ENCODE measurements at regions not wholly inside any gene's neighbourhood (a gene's known extent, or its start where the extent isn't known, plus 50 kb on each side); places are given as distances from the start of the nearest gene placed in this dataset.

- DNase-seq (ENCODE audit: insufficient read length) = no peak
- TF ChIP-seq POLR2AphosphoS5 (IDR thresholded peaks at IDR 0.05; ENCODE audit: low read depth, low read length) (no peak), POLR2A (IDR thresholded peaks at IDR 0.05; ENCODE audit: low read depth, low read length) (no peak), TAF1 (IDR thresholded peaks at IDR 0.05; ENCODE audit: borderline replicate concordance, low read depth, low read length) (no peak)
- FAIRE-seq = no peak
Measured at GRCh38 chr14:38122241-38122640, 85.5 kb upstream of the SSTR1 start.

GRCh38 chr14:38124506-38124905 lies 83.2 kb upstream of the SSTR1 start:
- DNase-seq (ENCODE audit: insufficient read length) (no peak), FAIRE-seq (no peak)
- no peak for TF ChIP-seq TAF1 (IDR thresholded peaks at IDR 0.05; ENCODE audit: borderline replicate concordance, low read depth, low read length)
- TF ChIP-seq POLR2A (IDR thresholded peaks at IDR 0.05; ENCODE audit: low read depth, low read length) = no peak
- no peak for TF ChIP-seq POLR2AphosphoS5 (IDR thresholded peaks at IDR 0.05; ENCODE audit: low read depth, low read length)

- no peak for DNase-seq (ENCODE audit: insufficient read length)
- TF ChIP-seq POLR2AphosphoS5 (IDR thresholded peaks at IDR 0.05; ENCODE audit: low read depth, low read length) = no peak
- no peak for TF ChIP-seq POLR2A (IDR thresholded peaks at IDR 0.05; ENCODE audit: low read depth, low read length)
- no peak for TF ChIP-seq TAF1 (IDR thresholded peaks at IDR 0.05; ENCODE audit: borderline replicate concordance, low read depth, low read length)
- no peak for FAIRE-seq
Measured at GRCh38 chr14:38125481-38126037, 82.1 kb upstream of the SSTR1 start.

- FAIRE-seq = no peak
Measured at GRCh38 chr14:38127356-38127755, 80.3 kb upstream of the SSTR1 start.

DNA sequence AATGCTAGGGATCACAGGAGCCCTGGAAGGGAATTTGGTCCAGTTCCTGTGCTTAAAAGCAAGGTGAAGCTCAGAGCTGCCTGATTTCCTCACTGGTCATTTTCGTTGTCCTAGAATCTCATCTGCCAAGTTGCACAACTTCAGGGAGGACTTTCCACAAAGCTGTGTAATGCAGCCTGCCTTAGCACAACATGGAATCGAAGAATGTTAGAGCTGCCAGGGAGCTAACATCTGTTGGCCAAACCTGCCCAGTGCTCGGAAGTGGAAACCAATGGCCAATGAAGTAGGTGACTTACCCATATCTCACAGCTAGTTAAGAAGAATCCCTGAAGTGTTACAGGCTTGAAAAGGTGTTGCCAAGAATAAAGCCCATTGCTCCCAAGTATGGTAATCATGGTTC lies 79.9 kb upstream of the SSTR1 start:
- DNase-seq (ENCODE audit: insufficient read length) = no peak
- TF ChIP-seq POLR2AphosphoS5 (IDR thresholded peaks at IDR 0.05; ENCODE audit: low read depth, low read length) (no peak), POLR2A (IDR thresholded peaks at IDR 0.05; ENCODE audit: low read depth, low read length) (no peak), TAF1 (IDR thresholded peaks at IDR 0.05; ENCODE audit: borderline replicate concordance, low read depth, low read length) (no peak)
- no peak for FAIRE-seq

More at GRCh38 chr14:38127356-38127755, 80.3 kb upstream of the SSTR1 start:
- no peak for DNase-seq (ENCODE audit: insufficient read length)
- TF ChIP-seq POLR2AphosphoS5 (IDR thresholded peaks at IDR 0.05; ENCODE audit: low read depth, low read length) (no peak), TAF1 (IDR thresholded peaks at IDR 0.05; ENCODE audit: borderline replicate concordance, low read depth, low read length) (no peak), POLR2A (IDR thresholded peaks at IDR 0.05; ENCODE audit: low read depth, low read length) (no peak)

DNA sequence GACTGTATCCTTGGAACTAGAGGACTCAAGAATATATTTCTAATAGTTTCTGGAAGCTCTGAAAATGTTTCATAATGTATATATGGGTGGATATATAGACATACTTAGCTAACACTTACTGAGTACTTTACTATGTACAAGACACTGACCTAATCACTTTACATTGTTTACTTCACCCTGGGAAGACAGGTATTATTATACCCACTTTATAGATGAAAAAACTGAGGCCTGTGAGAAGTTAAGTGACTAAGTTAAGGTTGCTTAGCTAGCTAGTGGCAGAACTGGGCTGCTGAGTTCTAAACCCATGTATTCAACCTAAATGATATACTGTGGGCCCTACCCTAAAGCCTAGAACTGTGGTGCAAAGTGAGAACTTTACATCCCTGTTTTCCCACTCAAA lies 79.1 kb upstream of the SSTR1 start:
- FAIRE-seq (no peak), DNase-seq (ENCODE audit: insufficient read length) (no peak)
- TF ChIP-seq TAF1 (IDR thresholded peaks at IDR 0.05; ENCODE audit: borderline replicate concordance, low read depth, low read length) (no peak), POLR2AphosphoS5 (IDR thresholded peaks at IDR 0.05; ENCODE audit: low read depth, low read length) (no peak), POLR2A (IDR thresholded peaks at IDR 0.05; ENCODE audit: low read depth, low read length) (no peak)

GRCh38 chr14:38129192-38129591 lies 78.5 kb upstream of the SSTR1 start:
- TF ChIP-seq TAF1 (IDR thresholded peaks at IDR 0.05; ENCODE audit: borderline replicate concordance, low read depth, low read length) (no peak), POLR2A (IDR thresholded peaks at IDR 0.05; ENCODE audit: low read depth, low read length) (no peak), POLR2AphosphoS5 (IDR thresholded peaks at IDR 0.05; ENCODE audit: low read depth, low read length) (no peak)
- no peak for DNase-seq (ENCODE audit: insufficient read length)

GRCh38 chr14:38129705-38130104 lies 78.0 kb upstream of the SSTR1 start:
- TF ChIP-seq TAF1 (IDR thresholded peaks at IDR 0.05; ENCODE audit: borderline replicate concordance, low read depth, low read length) = no peak
- no peak for TF ChIP-seq POLR2AphosphoS5 (IDR thresholded peaks at IDR 0.05; ENCODE audit: low read depth, low read length)
- TF ChIP-seq POLR2A (IDR thresholded peaks at IDR 0.05; ENCODE audit: low read depth, low read length) = no peak
- DNase-seq (ENCODE audit: insufficient read length) (no peak), FAIRE-seq (no peak)

More at GRCh38 chr14:38129192-38129591, 78.5 kb upstream of the SSTR1 start:
- FAIRE-seq = no peak

- no peak for TF ChIP-seq TAF1 (IDR thresholded peaks at IDR 0.05; ENCODE audit: borderline replicate concordance, low read depth, low read length)
- no peak for FAIRE-seq
- DNase-seq (ENCODE audit: insufficient read length) = no peak
Measured at GRCh38 chr14:38134416-38135030, 73.2 kb upstream of the SSTR1 start.

DNA sequence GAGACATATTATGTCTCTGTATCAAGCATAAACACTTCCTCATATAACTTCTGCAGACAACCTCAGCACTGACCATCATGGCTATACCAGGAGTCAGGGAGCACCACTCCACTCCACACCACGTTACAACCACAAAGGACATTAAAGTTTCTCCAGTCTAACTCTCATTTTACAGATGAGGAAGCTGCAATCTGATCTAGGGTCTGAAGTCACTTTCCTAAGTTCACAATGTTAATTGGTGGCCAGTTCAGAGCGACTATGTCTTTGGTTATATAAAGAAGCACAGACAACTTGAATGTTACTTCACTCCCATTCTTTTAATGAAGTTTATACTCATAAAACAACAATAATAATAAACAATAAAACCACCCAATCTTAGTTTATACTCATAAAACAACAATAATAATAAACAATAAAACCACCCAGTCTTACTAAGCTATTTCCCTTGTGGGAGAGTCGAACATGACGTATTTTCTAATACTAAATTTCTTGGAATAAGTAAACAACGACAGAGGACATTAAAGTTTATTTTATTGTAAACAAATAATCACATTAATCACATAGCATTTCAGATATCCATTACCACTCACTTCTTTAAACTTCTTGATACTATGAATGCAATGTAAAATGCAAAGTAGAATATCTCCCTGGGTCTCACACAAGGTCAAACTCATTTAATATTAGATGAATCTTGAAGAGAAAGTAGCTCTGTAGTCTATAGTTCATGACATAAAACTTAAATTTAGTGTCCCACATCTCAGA lies 72.4 kb upstream of the SSTR1 start:
- TF ChIP-seq POLR2A (IDR thresholded peaks at IDR 0.05; ENCODE audit: low read depth, low read length) = no peak
- no peak for TF ChIP-seq TAF1 (IDR thresholded peaks at IDR 0.05; ENCODE audit: borderline replicate concordance, low read depth, low read length)
- TF ChIP-seq POLR2AphosphoS5 (IDR thresholded peaks at IDR 0.05; ENCODE audit: low read depth, low read length) = no peak
- DNase-seq (ENCODE audit: insufficient read length) (no peak), FAIRE-seq (no peak)

DNA sequence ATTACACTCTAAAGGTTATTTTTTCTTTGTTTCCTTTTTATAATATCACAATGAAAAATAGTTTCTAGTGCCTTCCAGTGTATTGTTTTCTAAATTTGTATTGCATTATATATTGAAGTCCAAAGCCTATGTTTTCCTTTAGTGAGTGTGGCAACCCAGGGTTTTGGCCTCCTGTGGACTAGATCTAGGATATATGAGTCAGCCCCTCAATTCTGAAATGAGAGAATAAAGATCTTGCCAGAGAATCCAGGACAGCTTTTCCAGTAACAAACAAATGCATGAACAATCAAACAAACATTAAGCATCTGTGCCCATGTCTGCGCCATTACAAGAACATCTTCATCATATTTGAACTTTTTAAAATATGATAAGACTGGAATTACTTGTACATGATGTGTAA lies 70.7 kb upstream of the SSTR1 start:
- TF ChIP-seq TAF1 (IDR thresholded peaks at IDR 0.05; ENCODE audit: borderline replicate concordance, low read depth, low read length) (no peak), POLR2AphosphoS5 (IDR thresholded peaks at IDR 0.05; ENCODE audit: low read depth, low read length) (no peak), POLR2A (IDR thresholded peaks at IDR 0.05; ENCODE audit: low read depth, low read length) (no peak)
- FAIRE-seq (no peak), DNase-seq (ENCODE audit: insufficient read length) (no peak)
